GM21528 (cell line): ENCODE measurements at regions not wholly inside any gene's neighbourhood (a gene's known extent, or its start where the extent isn't known, plus 50 kb on each side); places are given as distances from the start of the nearest gene placed in this dataset.
"Not testable (repeated sequence)": the region's sequence is repeated elsewhere in the genome, so short reads cannot be mapped to it uniquely, and the experiment has no call there.

Experiments
- ATAC-seq: cut with Tn5 transposase; IDR thresholded peaks from one replicate; pipeline ENCODE4 v1.9.1; 2021; ENCODE audit warnings: mild to moderate bottlenecking, moderate library complexity; ENCODE audit not compliant: unreplicated experiment, low FRiP score

GRCh38 chr10:17538941-17539340, 78.2 kb downstream of the HACD1 start:
- ATAC-seq = no peak

- ATAC-seq = no peak
These were observed 79.9 kb downstream of the HACD1 start for GRCh38 chr10:17537281-17537680.

GRCh38 chr10:17536221-17536620, 81.0 kb downstream of the HACD1 start:
- no peak for ATAC-seq

- no peak for ATAC-seq
These were observed 79.3 kb upstream of the ST8SIA6 start for GRCh38 chr10:17533731-17534130.

DNA sequence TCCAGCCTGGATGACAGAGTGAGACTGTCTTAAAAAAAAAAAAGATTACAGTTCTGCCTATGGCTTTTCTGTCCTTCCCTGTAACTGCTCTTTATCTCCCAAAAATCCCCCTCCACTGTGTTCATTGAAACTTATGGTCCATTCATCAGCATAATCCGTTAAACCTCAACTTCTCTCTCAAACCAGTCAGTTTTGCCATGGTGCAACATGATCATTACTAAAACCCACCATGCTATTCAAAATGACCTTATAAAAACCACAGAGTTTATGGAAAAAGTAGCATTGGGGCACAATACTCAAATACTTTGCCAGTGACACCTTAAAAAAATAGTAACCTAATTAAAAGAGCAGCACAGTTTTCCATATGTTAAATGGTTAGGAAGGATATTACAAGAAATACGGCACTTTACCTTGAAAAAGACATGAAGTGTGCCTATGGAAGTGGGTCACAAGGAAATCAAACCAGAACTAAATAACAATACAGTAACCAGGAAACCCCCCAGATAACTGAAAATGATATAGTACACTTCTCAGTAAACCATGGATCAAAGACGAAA, 74.0 kb upstream of the ST8SIA6 start:
- ATAC-seq = no peak

GRCh38 chr10:17527514-17528146, 73.2 kb upstream of the ST8SIA6 start:
- no peak for ATAC-seq

- ATAC-seq = not testable (repeated sequence)
These were observed 72.2 kb upstream of the ST8SIA6 start for GRCh38 chr10:17526571-17526970.

- no peak for ATAC-seq
These were observed 69.5 kb upstream of the ST8SIA6 start for GRCh38 chr10:17523917-17524316.

GRCh38 chr10:17523246-17523753, 68.9 kb upstream of the ST8SIA6 start:
- no peak for ATAC-seq

DNA sequence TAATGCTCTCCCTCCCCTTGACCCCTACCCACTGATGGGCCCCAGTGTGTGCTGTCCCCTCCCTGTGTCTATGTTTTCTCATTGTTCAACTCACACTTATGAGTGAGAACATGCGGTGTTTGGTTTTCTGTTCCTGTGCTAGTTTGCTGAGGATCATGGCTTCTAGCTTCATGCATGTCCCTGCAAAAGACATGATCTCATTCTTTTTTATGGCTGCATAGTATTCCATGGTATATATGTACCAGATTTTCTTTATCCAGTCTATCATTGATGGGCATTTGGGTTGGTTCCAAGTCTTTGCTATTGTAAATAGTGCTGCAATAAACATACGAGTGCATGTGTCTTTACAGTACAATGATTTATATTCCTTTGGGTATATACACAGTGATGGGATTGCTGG, 67.9 kb upstream of the ST8SIA6 start:
- ATAC-seq = not testable (repeated sequence)

DNA sequence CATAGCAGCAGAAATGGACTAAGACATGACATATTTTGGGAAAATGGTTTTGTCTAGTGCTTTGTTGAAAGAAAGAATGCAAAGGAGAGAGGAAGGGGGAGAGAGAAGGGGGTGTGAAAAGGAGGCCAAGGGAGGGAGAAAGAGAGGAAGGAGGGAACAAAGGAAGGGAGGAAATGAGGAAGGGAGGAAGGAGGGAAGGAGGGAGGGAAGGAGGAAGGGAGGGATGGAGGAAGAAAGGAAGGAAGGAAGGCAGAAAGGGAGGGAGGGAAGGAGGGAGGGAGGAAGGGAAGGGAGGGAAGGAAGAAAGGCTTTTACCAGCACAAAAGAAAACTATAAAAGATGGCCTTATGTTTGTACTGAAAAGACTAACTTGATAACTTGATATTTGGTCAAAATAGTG, 65.1 kb upstream of the ST8SIA6 start:
- ATAC-seq = no peak

- ATAC-seq = no peak
These were observed 63.9 kb upstream of the ST8SIA6 start for GRCh38 chr10:17518338-17518737.

- ATAC-seq = no peak
These were observed 62.0 kb upstream of the ST8SIA6 start for GRCh38 chr10:17516376-17516775.

GRCh38 chr10:17512341-17513001, 58.1 kb upstream of the ST8SIA6 start:
- ATAC-seq = no peak

GRCh38 chr10:17510242-17510908, 56.0 kb upstream of the ST8SIA6 start:
- ATAC-seq = peak; percentile 67

DNA sequence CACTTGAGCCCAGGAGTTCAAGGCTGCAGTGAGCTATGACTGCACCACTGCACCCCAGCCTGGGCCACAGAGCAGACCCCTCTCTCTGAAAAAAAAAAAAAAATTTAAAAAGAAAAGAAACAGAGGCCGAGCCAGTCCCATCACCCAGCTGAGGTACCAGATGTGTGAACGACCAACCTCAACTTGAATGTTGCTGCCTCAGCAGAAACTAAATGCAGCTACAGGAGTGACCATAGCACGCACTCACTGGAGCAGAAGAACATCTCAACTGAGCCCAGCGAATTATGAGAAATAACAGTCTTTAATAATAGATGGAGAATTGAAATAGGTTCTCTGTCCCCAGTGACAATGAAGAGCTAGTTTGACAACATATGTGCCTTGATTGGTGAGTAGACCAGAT, 53.1 kb upstream of the ST8SIA6 start:
- no peak for ATAC-seq

DNA sequence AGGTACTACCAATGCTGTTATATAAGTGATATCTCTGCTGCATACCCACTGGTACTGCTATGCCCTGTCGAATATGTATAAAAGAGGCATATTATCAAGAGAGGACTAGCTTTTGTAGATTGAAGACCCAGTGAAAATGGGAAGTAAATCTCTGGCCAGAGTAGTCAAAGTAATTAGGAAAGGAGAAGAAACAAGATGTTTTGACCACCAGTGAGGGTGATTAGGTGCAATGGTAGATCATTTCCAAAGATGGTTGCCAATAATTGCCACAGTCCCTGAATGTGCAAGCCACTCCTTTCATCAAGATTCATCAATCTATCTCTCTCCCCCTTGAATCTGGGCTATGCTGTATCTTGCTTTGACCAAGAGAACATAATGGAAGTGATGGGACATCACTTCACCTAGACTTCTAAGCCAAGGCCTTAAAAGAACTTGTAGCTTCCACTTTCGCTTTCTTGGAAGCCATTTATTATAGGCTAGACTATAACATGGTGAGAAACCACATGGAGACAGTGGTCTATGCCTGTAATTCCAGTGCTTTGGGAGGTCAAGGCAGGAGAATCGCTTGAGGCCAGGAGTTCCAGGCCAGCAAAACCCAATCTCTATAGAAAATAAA, 52.6 kb upstream of the ST8SIA6 start:
- no peak for ATAC-seq

GRCh38 chr10:17506390-17506789, 52.0 kb upstream of the ST8SIA6 start:
- ATAC-seq = no peak

DNA sequence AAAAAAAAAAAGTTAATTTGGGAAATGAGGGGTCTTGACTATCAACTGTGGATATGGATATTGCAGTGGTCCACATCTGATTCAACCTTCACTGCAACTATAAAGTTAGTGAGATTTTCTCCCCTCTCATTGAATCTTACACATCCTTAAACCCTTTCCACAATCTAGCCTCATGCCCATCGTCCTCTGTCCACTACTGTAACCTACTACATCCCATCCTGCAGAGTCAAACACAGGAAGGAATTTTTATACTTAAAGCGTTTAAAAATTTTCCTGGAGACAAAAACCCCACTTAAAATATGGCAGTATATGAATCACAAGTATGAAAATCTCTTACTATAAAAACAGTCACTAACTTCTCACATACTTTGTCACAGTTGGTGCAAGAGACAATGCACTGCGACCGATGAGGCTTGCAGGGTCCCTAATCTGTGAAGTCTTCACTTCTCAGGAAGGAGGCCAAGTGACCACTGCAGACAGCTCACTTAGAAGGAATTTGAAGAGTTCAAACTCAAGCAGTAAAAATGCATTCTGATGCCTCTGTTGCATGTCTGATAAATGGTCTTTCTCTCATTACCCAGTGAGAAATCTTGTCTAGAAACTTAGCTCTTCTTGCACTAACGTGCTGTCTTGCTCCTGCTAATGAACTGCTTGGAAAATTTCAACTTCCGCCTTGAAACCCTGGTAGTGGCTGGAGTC, 50.3 kb upstream of the ST8SIA6 start:
- ATAC-seq = no peak
